ENCODE measurements at regions not wholly inside any gene's neighbourhood (a gene's known extent, or its start where the extent isn't known, plus 50 kb on each side); places are given as distances from the start of the nearest gene placed in this dataset.

GRCh38 chr4:134073711-134074110 is 127.9 kb downstream of the PABPC4L start:
- no peak for TF ChIP-seq CTCF (IDR thresholded peaks at IDR 0.05)
- TF ChIP-seq POLR2A (IDR thresholded peaks at IDR 0.05): no peak

Data from breast epithelium (tissue), 3 donors.